ENCODE measurements at regions not wholly inside any gene's neighbourhood (a gene's known extent, or its start where the extent isn't known, plus 50 kb on each side); places are given as distances from the start of the nearest gene placed in this dataset.

DNA sequence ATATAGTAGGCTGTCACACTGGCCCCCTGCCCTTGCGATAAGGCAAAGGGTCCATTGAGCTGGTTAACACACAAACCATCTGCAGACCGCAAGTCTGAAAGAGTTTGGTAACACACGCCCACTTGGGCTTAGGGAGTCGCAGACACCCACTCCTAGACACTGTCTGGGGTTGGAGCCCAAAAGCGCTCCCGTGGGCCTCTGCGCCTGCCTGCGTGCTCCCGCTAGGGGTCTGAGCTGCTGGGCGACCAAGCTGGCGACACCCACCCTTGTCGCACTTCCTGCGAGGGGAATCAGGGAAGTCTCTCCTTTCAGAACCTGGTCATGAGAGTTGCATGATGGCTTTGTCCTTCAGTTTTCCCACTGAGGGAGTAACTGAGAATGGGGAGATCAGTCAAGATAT lies 653.0 kb downstream of the HTR1B start:
- no peak overlapping the region for H3K4me3 ChIP-seq (ENCODE audit: control insufficient read depth in 2 of 3, extremely low read depth in 1 of 3, insufficient read depth in 2 of 3, low read depth in 1 of 3, low read length in 3 of 3)
- no peak for FAIRE-seq
- H3K9ac ChIP-seq (ENCODE audit: control insufficient read depth, extremely low read depth, insufficient read depth, low read length), result no peak overlapping the region
- H4K20me1 ChIP-seq (ENCODE audit: control insufficient read depth, extremely low read depth, insufficient read depth, low read length), result no peaks in the 10 kb centered on the region
- dilution Hi-C loops (cut with MboI; ENCODE audit: extremely low pct_ligation_motif_present, low sequenced_read_pairs), result no loop called here
- no peak overlapping the region for H3K27ac ChIP-seq (ENCODE audit: control insufficient read depth, insufficient read depth, low read length)
- H3K79me2 ChIP-seq (ENCODE audit: control insufficient read depth, insufficient read depth, low read length), result no peaks in the 10 kb centered on the region
- no peaks in the 10 kb centered on the region for H3K4me1 ChIP-seq (ENCODE audit: control insufficient read depth, extremely low read depth, insufficient read depth, low read length)
- TF ChIP-seq, protein P1, sequence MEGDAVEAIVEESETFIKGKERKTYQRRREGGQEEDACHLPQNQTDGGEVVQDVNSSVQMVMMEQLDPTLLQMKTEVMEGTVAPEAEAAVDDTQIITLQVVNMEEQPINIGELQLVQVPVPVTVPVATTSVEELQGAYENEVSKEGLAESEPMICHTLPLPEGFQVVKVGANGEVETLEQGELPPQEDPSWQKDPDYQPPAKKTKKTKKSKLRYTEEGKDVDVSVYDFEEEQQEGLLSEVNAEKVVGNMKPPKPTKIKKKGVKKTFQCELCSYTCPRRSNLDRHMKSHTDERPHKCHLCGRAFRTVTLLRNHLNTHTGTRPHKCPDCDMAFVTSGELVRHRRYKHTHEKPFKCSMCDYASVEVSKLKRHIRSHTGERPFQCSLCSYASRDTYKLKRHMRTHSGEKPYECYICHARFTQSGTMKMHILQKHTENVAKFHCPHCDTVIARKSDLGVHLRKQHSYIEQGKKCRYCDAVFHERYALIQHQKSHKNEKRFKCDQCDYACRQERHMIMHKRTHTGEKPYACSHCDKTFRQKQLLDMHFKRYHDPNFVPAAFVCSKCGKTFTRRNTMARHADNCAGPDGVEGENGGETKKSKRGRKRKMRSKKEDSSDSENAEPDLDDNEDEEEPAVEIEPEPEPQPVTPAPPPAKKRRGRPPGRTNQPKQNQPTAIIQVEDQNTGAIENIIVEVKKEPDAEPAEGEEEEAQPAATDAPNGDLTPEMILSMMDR (optimal IDR thresholded peaks at IDR 0.05 in 1 of 3, IDR thresholded peaks at IDR 0.05 in 1 of 3, conservative IDR thresholded peaks at IDR 0.05 in 1 of 3; ENCODE audit: extremely low read depth in 1 of 3, insufficient read depth in 2 of 3, low read length in 3 of 3), result no peak
- TF ChIP-seq EZH2 (IDR thresholded peaks at IDR 0.05; ENCODE audit: low read length), result no peak
- DNase-seq (ENCODE audit: low read depth, low spot score), result no peak
- no peaks in the 10 kb centered on the region for H3K9me3 ChIP-seq (ENCODE audit: control insufficient read depth, low read depth, low read length)
- no peak overlapping the region for H2AFZ ChIP-seq (ENCODE audit: control insufficient read depth, low read length)
- H3K27me3 ChIP-seq (ENCODE audit: control insufficient read depth, extremely low read depth, insufficient read depth, low read length), result no peaks in the 10 kb centered on the region
- no peak overlapping the region for H3K4me2 ChIP-seq (ENCODE audit: control insufficient read depth, extremely low read depth, insufficient read depth, low read depth, low read length)
- no peaks in the 10 kb centered on the region for H3K9me1 ChIP-seq (ENCODE audit: control insufficient read depth, extremely low read depth, insufficient read depth, low read length)
- no peaks in the 10 kb centered on the region for H3K36me3 ChIP-seq (ENCODE audit: control insufficient read depth in 2 of 2, extremely low read depth in 1 of 2, insufficient read depth in 2 of 2, low read length in 2 of 2)

- Histone ChIP-seq H3K4me3 (ENCODE audit: control insufficient read depth in 2 of 3, extremely low read depth in 1 of 3, insufficient read depth in 2 of 3, low read depth in 1 of 3, low read length in 3 of 3) (no peak overlapping the region), H3K9ac (ENCODE audit: control insufficient read depth, extremely low read depth, insufficient read depth, low read length) (no peak overlapping the region), H3K27ac (ENCODE audit: control insufficient read depth, insufficient read depth, low read length) (no peak overlapping the region), H3K79me2 (ENCODE audit: control insufficient read depth, insufficient read depth, low read length) (no peaks in the 10 kb centered on the region), H4K20me1 (ENCODE audit: control insufficient read depth, extremely low read depth, insufficient read depth, low read length) (no peaks in the 10 kb centered on the region), H3K4me1 (ENCODE audit: control insufficient read depth, extremely low read depth, insufficient read depth, low read length) (no peaks in the 10 kb centered on the region), H3K36me3 (ENCODE audit: control insufficient read depth in 2 of 2, extremely low read depth in 1 of 2, insufficient read depth in 2 of 2, low read length in 2 of 2) (no peaks in the 10 kb centered on the region), H3K27me3 (ENCODE audit: control insufficient read depth, extremely low read depth, insufficient read depth, low read length) (no peaks in the 10 kb centered on the region), H3K9me3 (ENCODE audit: control insufficient read depth, low read depth, low read length) (no peaks in the 10 kb centered on the region), H3K4me2 (ENCODE audit: control insufficient read depth, extremely low read depth, insufficient read depth, low read depth, low read length) (no peak overlapping the region), H2AFZ (ENCODE audit: control insufficient read depth, low read length) (no peak overlapping the region), H3K9me1 (ENCODE audit: control insufficient read depth, extremely low read depth, insufficient read depth, low read length) (no peaks in the 10 kb centered on the region)
- dilution Hi-C loops (cut with MboI; ENCODE audit: extremely low pct_ligation_motif_present, low sequenced_read_pairs), result no loop called here
- TF ChIP-seq, protein P1 (optimal IDR thresholded peaks at IDR 0.05 in 1 of 3, IDR thresholded peaks at IDR 0.05 in 1 of 3, conservative IDR thresholded peaks at IDR 0.05 in 1 of 3; ENCODE audit: extremely low read depth in 1 of 3, insufficient read depth in 2 of 3, low read length in 3 of 3), result no peak
- no peak for TF ChIP-seq EZH2 (IDR thresholded peaks at IDR 0.05; ENCODE audit: low read length)
- DNase-seq (ENCODE audit: low read depth, low spot score) (no peak), FAIRE-seq (no peak)
Observed at GRCh38 chr6:76803038-76803580, 660.2 kb downstream of the HTR1B start.

Measured in keratinocyte (primary cell).